GM12878 (cell line): ENCODE measurements at regions not wholly inside any gene's neighbourhood (a gene's known extent, or its start where the extent isn't known, plus 50 kb on each side); places are given as distances from the start of the nearest gene placed in this dataset.

Experiments used
- CHD4 ChIP-seq: fragments of 200-600 bp; sonication (generic); IDR thresholded peaks from 2 replicates; pipeline ENCODE4 v1.6.1; 2016; ENCODE audit warnings: mild to moderate bottlenecking
- DPF2 ChIP-seq: fragments of 450-650 bp; IDR thresholded peaks from 2 replicates; pipeline ENCODE4 v1.6.1; 2017; ENCODE audit warnings: mild to moderate bottlenecking
- PAX8 ChIP-seq: fragments of 450-650 bp; IDR thresholded peaks from 2 replicates; pipeline ENCODE4 v1.6.1; 2017; ENCODE audit warnings: mild to moderate bottlenecking, moderate library complexity
- RAD51 ChIP-seq: fragments of 450-650 bp; IDR thresholded peaks from 2 replicates; pipeline ENCODE4 v1.6.1; 2016; ENCODE audit warnings: moderate library complexity, mild to moderate bottlenecking, inconsistent platforms
- RUNX3 ChIP-seq: IDR thresholded peaks from 2 replicates; pipeline ENCODE4 v1.6.1; 2012; ENCODE audit warnings: low read length, inconsistent platforms
- TAF1 ChIP-seq: IDR thresholded peaks from 2 replicates; pipeline ENCODE4 v1.6.1; 2011; ENCODE audit warnings: mild to moderate bottlenecking, low read depth, low read length, borderline replicate concordance
- YY1 ChIP-seq: IDR thresholded peaks from 2 replicates; pipeline ENCODE4 v1.6.1; 2011; ENCODE audit warnings: low read depth, mild to moderate bottlenecking, low read length
- ZNF274 ChIP-seq: IDR thresholded peaks from one replicate; pipeline ENCODE4 v1.8.0; 2011; ENCODE audit not compliant: insufficient read length, insufficient read depth
- TF ChIP-seq, protein P1 (sequence below), 3 experiments: IDR thresholded peaks in 2 of 3; conservative IDR thresholded peaks in 1 of 3; 2 replicates each; pipeline ENCODE4 v1.5.1; 2011; ENCODE audit warnings: low read depth in 3 of 3, low read length in 3 of 3, mild to moderate bottlenecking in 3 of 3, control low read depth in 2 of 3, moderate library complexity in 2 of 3, inconsistent platforms in 1 of 3, mixed read lengths in 1 of 3; ENCODE audit not compliant: control insufficient read depth in 2 of 3, insufficient read depth in 1 of 3; ENCODE audit errors: extremely low read depth in 1 of 3
- TF ChIP-seq, protein P2 (sequence below): fragments of 450-650 bp; conservative IDR thresholded peaks from 2 replicates; pipeline ENCODE4 v1.6.1; 2017; ENCODE audit warnings: mild to moderate bottlenecking, moderate library complexity
- TF ChIP-seq, protein P3 (sequence below): fragments of 450-650 bp; IDR thresholded peaks from 2 replicates; pipeline ENCODE4 v1.6.1; 2017; ENCODE audit warnings: mild to moderate bottlenecking

DNA sequence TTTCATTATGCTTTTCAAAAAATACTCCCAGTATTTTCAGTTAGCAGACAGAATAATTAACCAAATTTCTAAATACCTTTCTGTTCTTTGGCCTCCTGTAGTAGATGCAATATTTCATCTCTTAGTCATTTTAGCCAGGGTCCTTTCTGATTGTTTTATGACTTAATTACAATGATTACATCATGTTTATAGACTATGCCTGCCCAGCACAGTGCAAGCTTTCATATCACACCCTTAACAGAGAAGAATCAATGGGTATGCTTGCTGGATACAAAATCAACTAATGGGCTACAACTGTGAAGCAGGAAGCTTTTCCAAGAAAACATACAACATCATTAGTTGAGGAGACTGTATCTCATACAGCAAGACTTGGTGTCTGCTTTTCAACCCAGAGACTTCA, 119.8 kb upstream of the NRSN1 start:
- TF ChIP-seq TAF1 (no peak), PAX8 (no peak), RUNX3 (no peak), YY1 (no peak), DPF2 (no peak), RAD51 (no peak), ZNF274 (no peak), CHD4 (no peak)
- TF ChIP-seq, protein P1, sequence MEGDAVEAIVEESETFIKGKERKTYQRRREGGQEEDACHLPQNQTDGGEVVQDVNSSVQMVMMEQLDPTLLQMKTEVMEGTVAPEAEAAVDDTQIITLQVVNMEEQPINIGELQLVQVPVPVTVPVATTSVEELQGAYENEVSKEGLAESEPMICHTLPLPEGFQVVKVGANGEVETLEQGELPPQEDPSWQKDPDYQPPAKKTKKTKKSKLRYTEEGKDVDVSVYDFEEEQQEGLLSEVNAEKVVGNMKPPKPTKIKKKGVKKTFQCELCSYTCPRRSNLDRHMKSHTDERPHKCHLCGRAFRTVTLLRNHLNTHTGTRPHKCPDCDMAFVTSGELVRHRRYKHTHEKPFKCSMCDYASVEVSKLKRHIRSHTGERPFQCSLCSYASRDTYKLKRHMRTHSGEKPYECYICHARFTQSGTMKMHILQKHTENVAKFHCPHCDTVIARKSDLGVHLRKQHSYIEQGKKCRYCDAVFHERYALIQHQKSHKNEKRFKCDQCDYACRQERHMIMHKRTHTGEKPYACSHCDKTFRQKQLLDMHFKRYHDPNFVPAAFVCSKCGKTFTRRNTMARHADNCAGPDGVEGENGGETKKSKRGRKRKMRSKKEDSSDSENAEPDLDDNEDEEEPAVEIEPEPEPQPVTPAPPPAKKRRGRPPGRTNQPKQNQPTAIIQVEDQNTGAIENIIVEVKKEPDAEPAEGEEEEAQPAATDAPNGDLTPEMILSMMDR (IDR thresholded peaks at IDR 0.05 in 2 of 3, conservative IDR thresholded peaks at IDR 0.05 in 1 of 3; ENCODE audit: control insufficient read depth in 2 of 3, extremely low read depth in 1 of 3, insufficient read depth in 1 of 3, low read depth in 3 of 3, low read length in 3 of 3), result no peak
- TF ChIP-seq, protein P2, sequence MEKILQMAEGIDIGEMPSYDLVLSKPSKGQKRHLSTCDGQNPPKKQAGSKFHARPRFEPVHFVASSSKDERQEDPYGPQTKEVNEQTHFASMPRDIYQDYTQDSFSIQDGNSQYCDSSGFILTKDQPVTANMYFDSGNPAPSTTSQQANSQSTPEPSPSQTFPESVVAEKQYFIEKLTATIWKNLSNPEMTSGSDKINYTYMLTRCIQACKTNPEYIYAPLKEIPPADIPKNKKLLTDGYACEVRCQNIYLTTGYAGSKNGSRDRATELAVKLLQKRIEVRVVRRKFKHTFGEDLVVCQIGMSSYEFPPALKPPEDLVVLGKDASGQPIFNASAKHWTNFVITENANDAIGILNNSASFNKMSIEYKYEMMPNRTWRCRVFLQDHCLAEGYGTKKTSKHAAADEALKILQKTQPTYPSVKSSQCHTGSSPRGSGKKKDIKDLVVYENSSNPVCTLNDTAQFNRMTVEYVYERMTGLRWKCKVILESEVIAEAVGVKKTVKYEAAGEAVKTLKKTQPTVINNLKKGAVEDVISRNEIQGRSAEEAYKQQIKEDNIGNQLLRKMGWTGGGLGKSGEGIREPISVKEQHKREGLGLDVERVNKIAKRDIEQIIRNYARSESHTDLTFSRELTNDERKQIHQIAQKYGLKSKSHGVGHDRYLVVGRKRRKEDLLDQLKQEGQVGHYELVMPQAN, result no peak
- TF ChIP-seq, protein P3, sequence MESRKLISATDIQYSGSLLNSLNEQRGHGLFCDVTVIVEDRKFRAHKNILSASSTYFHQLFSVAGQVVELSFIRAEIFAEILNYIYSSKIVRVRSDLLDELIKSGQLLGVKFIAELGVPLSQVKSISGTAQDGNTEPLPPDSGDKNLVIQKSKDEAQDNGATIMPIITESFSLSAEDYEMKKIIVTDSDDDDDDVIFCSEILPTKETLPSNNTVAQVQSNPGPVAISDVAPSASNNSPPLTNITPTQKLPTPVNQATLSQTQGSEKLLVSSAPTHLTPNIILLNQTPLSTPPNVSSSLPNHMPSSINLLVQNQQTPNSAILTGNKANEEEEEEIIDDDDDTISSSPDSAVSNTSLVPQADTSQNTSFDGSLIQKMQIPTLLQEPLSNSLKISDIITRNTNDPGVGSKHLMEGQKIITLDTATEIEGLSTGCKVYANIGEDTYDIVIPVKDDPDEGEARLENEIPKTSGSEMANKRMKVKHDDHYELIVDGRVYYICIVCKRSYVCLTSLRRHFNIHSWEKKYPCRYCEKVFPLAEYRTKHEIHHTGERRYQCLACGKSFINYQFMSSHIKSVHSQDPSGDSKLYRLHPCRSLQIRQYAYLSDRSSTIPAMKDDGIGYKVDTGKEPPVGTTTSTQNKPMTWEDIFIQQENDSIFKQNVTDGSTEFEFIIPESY, result no peak
